NCI-H2196 (cell line): ENCODE measurements at regions not wholly inside any gene's neighbourhood (a gene's known extent, or its start where the extent isn't known, plus 50 kb on each side); places are given as distances from the start of the nearest gene placed in this dataset.

Source experiments
- DNase-seq: peaks from one replicate; lab custom pipeline; 2025; ENCODE audit not compliant: unreplicated experiment; lab: John Stamatoyannopoulos, UW

- no peak for DNase-seq
Measured at GRCh38 chr13:40207001-40207478, 459.4 kb downstream of the FOXO1 start.

- DNase-seq, result no peak
Measured at GRCh38 chr13:40208517-40208916, 457.9 kb downstream of the FOXO1 start.

- DNase-seq, result no peak
Measured at GRCh38 chr13:40210865-40211585, 455.4 kb downstream of the FOXO1 start.

- DNase-seq, result no peak
Measured at GRCh38 chr13:40211586-40211968, 454.9 kb downstream of the FOXO1 start.

- DNase-seq, result no peak
Measured at GRCh38 chr13:40213779-40214178, 452.7 kb downstream of the FOXO1 start.

GRCh38 chr13:40215311-40215710 lies 451.1 kb downstream of the FOXO1 start:
- no peak for DNase-seq

GRCh38 chr13:40215747-40216146 lies 450.7 kb downstream of the FOXO1 start:
- no peak for DNase-seq

GRCh38 chr13:40217675-40218074 lies 448.8 kb downstream of the FOXO1 start:
- DNase-seq, result no peak

GRCh38 chr13:40220299-40220935 lies 446.0 kb downstream of the FOXO1 start:
- no peak for DNase-seq

- no peak for DNase-seq
Measured at GRCh38 chr13:40221131-40221459, 445.3 kb downstream of the FOXO1 start.

- DNase-seq, result no peak
Measured at GRCh38 chr13:40221460-40222201, 444.8 kb downstream of the FOXO1 start.

- no peak for DNase-seq
Measured at GRCh38 chr13:40223585-40223984, 442.9 kb downstream of the FOXO1 start.

GRCh38 chr13:40228496-40228895 lies 437.9 kb downstream of the FOXO1 start:
- no peak for DNase-seq

- DNase-seq, result no peak
Measured at GRCh38 chr13:40228990-40229389, 437.5 kb downstream of the FOXO1 start.

GRCh38 chr13:40230833-40231266 lies 435.6 kb downstream of the FOXO1 start:
- DNase-seq, result no peak

- DNase-seq, result no peak
Measured at GRCh38 chr13:40231311-40231710, 435.1 kb downstream of the FOXO1 start.

GRCh38 chr13:40231751-40232150 lies 434.7 kb downstream of the FOXO1 start:
- no peak for DNase-seq

- DNase-seq, result no peak
Measured at GRCh38 chr13:40232311-40233040, 434.0 kb downstream of the FOXO1 start.

- DNase-seq, result no peak
Measured at GRCh38 chr13:40233731-40234195, 432.7 kb downstream of the FOXO1 start.

GRCh38 chr13:40235160-40235796 lies 431.2 kb downstream of the FOXO1 start:
- DNase-seq, result no peak
